Endothelial cell (in vitro differentiated cells): ENCODE measurements at regions not wholly inside any gene's neighbourhood (a gene's known extent, or its start where the extent isn't known, plus 50 kb on each side); places are given as distances from the start of the nearest gene placed in this dataset.

Experiments used
- DNase-seq: peaks from one replicate; pipeline ENCODE4 v3.0.0; 2021; ENCODE audit warnings: low spot score
- H3K27ac Mint-ChIP-seq: one replicate; pipeline ENCODE4 v1.8.0; 2021; ENCODE audit warnings: mixed read lengths, inconsistent platforms; ENCODE audit not compliant: unreplicated experiment
- H3K27me3 Mint-ChIP-seq: one replicate; pipeline ENCODE4 v1.8.0; 2021; ENCODE audit warnings: mild to moderate bottlenecking, moderate library complexity, mixed read lengths, inconsistent platforms; ENCODE audit not compliant: unreplicated experiment
- H3K36me3 Mint-ChIP-seq: one replicate; pipeline ENCODE4 v1.8.0; 2021; ENCODE audit warnings: mild to moderate bottlenecking, low read depth, mixed read lengths, inconsistent platforms; ENCODE audit not compliant: unreplicated experiment
- H3K4me1 Mint-ChIP-seq: one replicate; pipeline ENCODE4 v1.8.0; 2021; ENCODE audit warnings: mild to moderate bottlenecking, mixed read lengths, inconsistent platforms; ENCODE audit not compliant: unreplicated experiment
- H3K4me3 Mint-ChIP-seq: one replicate; pipeline ENCODE4 v1.8.0; 2021; ENCODE audit warnings: mild to moderate bottlenecking, mixed read lengths, inconsistent platforms; ENCODE audit not compliant: unreplicated experiment
- H3K9me3 Mint-ChIP-seq: one replicate; pipeline ENCODE4 v1.8.0; 2021; ENCODE audit warnings: mixed read lengths, inconsistent platforms; ENCODE audit not compliant: unreplicated experiment
- TF ChIP-seq, protein P1 (sequence below): fragments of 200-600 bp; sonication (generic); IDR thresholded peaks from one replicate; pipeline ENCODE4 v1.5.0; 2021; ENCODE audit warnings: antibody characterized with exemption; ENCODE audit not compliant: unreplicated experiment

DNA sequence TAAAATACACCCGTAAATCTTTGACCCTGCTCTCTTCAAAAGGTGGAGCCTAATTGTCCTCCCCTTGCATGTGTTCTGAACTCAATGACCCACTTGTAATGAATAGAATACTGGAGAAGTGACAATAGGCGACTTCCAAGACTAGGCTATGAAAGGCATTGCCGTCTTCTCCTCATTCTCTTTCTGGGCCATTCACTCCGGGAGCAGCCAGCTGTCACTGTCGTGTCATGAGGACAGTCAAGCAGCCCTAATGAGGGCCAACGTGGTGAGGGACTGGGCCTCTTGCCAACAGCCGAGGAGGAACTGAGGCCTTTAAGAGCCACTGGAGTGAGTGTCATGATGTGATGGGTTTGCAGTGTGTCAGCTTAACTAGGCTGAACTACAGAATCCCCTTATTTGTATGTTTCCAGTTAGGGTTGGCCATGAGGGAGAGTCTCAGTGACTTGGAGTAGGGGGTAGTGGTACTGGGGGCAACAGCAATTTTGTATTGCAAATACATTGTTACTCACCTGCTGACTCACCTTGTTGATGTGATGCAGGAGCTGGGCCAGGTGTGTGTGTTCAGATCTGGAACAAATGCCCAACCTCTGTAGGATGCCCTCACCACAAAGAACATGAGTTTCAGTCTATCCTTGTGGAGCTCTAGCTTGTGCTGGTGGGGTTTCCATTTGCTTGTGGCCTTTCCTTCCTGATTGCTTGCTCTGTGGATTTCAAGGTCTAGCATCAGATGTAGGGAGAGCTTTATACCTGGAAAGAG is 188.5 kb upstream of the PROK2 start:
- no peak for DNase-seq
- TF ChIP-seq, protein P1, sequence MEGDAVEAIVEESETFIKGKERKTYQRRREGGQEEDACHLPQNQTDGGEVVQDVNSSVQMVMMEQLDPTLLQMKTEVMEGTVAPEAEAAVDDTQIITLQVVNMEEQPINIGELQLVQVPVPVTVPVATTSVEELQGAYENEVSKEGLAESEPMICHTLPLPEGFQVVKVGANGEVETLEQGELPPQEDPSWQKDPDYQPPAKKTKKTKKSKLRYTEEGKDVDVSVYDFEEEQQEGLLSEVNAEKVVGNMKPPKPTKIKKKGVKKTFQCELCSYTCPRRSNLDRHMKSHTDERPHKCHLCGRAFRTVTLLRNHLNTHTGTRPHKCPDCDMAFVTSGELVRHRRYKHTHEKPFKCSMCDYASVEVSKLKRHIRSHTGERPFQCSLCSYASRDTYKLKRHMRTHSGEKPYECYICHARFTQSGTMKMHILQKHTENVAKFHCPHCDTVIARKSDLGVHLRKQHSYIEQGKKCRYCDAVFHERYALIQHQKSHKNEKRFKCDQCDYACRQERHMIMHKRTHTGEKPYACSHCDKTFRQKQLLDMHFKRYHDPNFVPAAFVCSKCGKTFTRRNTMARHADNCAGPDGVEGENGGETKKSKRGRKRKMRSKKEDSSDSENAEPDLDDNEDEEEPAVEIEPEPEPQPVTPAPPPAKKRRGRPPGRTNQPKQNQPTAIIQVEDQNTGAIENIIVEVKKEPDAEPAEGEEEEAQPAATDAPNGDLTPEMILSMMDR, result no peak
- H3K4me3 Mint-ChIP-seq, result no peak overlapping the region
- no peaks in the 10 kb centered on the region for H3K36me3 Mint-ChIP-seq
- H3K9me3 Mint-ChIP-seq, result no peaks in the 10 kb centered on the region
- H3K27ac Mint-ChIP-seq, result no peak overlapping the region
- no peaks in the 10 kb centered on the region for H3K4me1 Mint-ChIP-seq
- peaks cover 1% of the 10 kb centered on the region for H3K27me3 Mint-ChIP-seq

DNA sequence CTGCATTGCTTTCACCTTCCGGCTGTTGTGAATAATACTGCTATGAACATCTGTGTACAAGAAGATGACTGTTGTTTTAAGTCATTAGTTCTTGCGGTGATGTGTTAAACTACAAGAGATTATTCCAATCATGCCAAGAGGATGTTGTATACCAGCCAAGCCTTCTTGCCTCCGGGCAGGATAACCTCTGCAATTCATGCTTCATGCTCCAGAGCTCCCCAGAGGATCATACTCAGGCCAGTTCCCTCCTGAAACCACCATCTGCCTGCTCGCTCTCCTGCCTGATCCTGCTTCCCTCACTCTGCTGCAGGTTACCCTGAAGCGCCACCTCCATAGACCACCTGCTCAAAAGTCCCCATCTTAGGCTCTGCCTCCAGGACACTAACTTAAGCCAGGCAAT is 187.1 kb upstream of the PROK2 start:
- Mint-ChIP-seq H3K27ac (no peak overlapping the region), H3K9me3 (no peaks in the 10 kb centered on the region), H3K36me3 (no peaks in the 10 kb centered on the region), H3K4me1 (no peaks in the 10 kb centered on the region), H3K4me3 (no peak overlapping the region), H3K27me3 (peaks cover 1% of the 10 kb centered on the region)
- no peak for DNase-seq
- TF ChIP-seq, protein P1, result no peak

DNA sequence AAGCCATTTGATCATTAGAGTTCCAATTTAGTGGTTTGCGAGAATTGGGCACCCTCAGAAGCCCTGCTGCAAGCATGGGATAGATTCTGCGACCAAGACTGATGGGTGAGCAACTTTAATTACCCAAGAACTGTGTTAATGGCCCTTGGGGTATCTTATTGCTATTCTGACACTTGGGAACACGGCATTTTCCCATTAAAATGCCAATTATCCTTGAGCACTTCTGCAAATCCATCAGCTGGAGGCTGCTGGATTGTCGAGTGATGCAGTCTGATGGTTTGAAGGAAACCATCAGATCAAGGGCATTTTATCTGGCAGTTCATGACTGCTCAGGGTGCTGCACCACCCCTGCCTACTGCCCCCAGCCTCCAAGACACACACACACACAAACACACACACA is 183.6 kb upstream of the PROK2 start:
- no peak overlapping the region for H3K4me3 Mint-ChIP-seq
- TF ChIP-seq, protein P1, result no peak
- H3K27me3 Mint-ChIP-seq, result no peaks in the 10 kb centered on the region
- DNase-seq, result no peak
- H3K27ac Mint-ChIP-seq, result no peak overlapping the region
- no peaks in the 10 kb centered on the region for H3K9me3 Mint-ChIP-seq
- H3K4me1 Mint-ChIP-seq, result no peaks in the 10 kb centered on the region
- no peaks in the 10 kb centered on the region for H3K36me3 Mint-ChIP-seq

DNA sequence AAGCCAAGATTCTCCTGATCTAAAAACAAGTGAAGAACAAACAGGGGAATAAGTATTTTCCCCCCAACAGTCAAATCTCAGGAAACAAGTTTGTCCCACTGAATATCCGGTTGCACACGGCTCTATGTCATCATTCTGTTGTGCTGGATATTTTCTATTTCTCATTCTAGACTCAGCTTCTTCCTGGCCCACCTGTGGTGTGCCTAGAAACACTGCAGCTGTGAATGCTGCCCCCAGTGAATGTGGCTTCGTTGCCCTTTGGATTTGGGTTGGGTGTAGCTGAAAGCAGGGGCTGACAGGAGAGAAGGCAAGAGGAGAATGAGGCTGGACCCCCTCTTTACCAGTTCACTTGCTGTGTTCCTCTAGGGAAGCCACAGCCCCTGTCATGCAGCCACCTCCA is 181.2 kb upstream of the PROK2 start:
- no peaks in the 10 kb centered on the region for H3K27me3 Mint-ChIP-seq
- peaks cover 2% of the 10 kb centered on the region for H3K4me1 Mint-ChIP-seq
- no peak overlapping the region for H3K4me3 Mint-ChIP-seq
- DNase-seq, result no peak
- H3K27ac Mint-ChIP-seq, result no peak overlapping the region
- TF ChIP-seq, protein P1, result no peak
- H3K36me3 Mint-ChIP-seq, result no peaks in the 10 kb centered on the region
- H3K9me3 Mint-ChIP-seq, result no peaks in the 10 kb centered on the region

DNA sequence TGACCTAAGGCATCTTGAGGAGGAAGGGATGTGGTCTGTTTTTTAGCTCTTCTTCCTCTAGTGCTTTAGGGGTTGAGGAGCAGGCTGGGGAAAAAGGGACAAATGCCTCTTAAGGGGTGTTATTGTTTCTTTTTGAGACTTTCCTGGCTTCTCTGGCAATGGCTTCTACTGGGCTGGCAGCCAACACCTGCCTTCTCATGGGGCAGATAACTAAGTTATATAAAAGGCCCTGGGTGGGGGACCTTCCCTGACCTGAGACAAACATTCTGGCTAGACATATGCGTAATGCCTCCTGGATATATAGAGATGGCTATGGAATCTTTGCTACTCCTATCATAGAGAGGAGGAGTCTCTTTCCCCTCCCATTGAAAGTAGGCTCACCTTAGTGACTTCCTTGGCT is 179.2 kb upstream of the PROK2 start:
- H3K9me3 Mint-ChIP-seq, result no peaks in the 10 kb centered on the region
- DNase-seq, result no peak
- TF ChIP-seq, protein P1, result no peak
- peaks cover 2% of the 10 kb centered on the region for H3K4me1 Mint-ChIP-seq
- no peaks in the 10 kb centered on the region for H3K36me3 Mint-ChIP-seq
- no peak overlapping the region for H3K27ac Mint-ChIP-seq
- no peak overlapping the region for H3K4me3 Mint-ChIP-seq
- H3K27me3 Mint-ChIP-seq, result no peaks in the 10 kb centered on the region
